NAMALWA (cell line): ENCODE measurements at regions not wholly inside any gene's neighbourhood (a gene's known extent, or its start where the extent isn't known, plus 50 kb on each side); places are given as distances from the start of the nearest gene placed in this dataset.
A peak's percentile ranks its signal among the peaks of the same experiment; 100 is the strongest.

Experiments used
- DNase-seq: peaks from one replicate; pipeline ENCODE4 v3.0.0-alpha.2; 2015; ENCODE audit warnings: low spot score

DNA sequence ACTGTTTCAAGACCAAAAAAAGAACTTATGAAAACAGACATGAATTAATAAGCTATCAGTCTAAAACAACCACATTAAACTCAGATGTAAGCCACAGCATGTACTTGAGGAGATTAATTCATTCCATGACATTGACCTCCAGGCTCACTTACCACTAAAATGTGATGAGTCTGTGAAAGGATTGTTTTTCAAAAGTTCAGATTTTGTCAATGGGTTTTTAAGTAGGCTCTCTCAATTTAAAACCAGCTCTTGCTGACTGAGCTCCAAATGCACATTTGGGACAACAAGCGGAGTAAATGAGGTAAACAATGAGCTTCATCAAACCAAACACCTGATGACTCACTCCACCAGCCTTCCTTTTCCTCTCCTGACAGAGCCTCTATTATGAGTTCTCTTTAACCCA, 197.0 kb downstream of the SIM1 start:
- no peak for DNase-seq

DNA sequence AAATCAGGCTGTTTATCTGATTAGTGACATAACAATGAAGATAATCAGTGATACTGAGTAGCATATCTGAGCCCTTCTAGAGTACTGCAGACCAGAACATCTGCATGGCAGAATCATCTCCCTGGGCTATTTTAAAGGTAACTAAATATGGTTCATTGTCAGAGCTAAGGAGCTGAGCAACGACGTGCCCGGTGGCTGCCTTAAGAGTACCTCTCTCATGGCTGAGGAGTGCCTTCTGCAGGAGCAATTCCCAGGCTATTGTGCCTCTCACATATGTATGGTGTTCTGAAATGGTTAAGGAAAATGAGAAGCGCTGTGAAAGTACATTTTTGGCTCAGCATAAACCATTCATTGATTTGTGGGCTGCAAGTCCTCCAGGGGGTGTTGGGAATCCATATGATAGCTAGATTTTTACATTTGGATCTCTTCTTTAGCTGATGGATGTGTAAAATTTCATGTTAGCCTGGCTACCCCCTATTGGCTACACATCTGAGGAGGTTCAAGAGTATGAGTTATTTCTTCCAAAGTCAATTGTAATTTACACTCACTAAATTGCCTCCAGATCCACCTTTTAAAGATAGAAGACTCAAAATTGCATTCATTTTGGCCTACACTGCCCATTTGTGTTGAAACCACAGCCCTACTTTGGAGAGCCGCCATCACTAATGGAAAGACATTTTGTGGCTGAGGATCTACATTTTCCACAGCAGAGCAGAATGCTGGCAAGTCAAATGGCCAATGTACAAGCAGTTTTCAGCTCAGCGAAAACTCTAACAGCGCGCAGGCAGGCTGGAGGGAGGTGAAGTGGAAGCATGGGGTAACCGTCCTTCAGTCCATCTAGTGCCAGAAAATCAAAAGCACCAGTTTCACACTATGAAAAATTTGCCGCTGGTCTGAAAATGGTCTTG, 198.0 kb downstream of the SIM1 start:
- no peak for DNase-seq

DNA sequence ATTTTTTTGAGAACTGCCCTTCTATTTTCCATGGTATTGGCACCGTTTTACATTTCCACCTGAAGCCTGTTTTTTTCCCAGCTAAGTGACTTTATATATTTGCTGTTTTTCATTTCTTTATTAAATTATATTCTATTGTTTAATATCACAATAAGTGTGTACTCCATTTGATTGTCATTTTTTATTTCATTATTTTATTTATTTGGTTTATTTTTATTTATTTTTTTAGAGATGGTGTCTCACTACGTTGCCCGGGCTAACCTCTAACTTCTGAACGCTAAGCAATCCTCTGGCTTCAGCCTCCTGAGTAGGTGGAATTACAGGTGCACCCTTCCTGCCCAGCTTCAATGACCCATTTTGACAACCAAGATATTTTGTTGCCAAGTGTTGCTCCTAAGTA, 202.6 kb downstream of the SIM1 start:
- no peak for DNase-seq

DNA sequence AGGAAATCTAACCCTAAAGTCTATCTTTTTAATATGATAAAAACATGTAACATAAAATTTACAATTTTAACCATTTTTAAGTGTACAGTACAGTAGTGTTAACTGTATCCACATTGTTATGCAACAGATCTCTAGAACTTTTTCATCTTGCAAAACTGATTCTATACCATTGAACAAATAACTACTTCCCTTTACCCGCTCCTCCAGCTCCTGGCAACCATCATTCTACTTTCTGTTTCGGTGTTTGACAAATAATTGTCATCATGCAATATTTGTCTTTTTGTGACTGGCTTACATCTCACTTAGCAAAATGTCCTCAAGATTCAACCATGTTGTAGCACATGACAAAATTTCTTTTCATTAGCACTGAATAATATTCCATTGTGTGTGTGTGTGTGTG, 203.2 kb downstream of the SIM1 start:
- no peak for DNase-seq

DNA sequence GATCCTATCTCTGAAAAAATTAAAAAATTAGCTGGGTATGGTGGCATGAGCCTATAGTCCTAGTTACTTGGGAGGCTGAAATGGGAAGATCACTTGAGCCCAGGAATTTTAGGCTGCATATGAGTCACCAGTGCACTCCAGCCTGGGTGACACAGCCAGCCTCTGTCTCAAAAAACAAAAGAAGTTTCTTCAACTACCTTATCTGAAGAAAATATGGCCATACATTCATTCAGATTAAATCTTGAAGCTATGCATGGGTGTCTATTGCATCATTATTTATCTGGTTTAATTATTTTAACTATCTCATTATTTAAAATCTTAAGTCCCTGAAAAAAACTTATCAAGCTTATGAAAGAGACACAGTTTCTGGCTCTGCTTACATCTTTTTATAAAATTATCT, 204.1 kb downstream of the SIM1 start:
- no peak for DNase-seq

DNA sequence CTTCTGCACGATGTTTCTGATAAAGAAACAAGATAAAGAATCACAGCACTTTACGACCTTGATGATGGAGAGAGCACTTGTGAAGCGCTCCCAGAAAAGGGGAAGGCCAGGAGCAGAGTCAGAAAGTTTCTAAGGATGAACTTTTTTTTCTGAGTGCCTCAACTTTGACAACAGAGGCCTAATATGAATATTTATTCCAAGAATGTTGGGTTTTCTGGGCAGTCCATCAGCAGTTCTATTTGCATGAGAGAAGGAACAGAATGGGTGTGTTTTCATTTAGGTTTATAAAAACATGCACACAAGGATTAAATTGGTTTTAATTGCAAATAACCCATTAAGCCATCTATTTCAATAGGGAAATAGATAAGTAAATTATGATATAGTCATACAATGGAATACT, 204.9 kb downstream of the SIM1 start:
- DNase-seq = no peak

DNA sequence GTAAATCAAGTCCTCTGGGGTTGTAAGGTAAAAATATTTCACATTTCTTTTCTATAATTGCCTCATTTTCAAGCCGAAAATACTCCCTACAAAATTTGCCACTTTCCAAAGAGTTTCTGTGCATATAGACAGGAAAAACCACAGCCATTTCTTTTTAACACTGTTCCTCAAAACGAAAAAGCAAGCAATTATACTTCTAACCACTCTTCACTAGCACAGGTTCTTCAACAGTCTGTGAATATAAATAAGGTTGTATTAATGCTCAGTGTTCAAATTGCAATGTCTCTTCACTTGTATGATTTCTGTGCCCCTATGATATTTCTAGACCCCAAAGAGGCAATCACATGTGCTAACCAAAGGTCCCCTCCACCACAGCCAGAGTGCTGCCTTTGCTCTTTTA, 206.0 kb downstream of the SIM1 start:
- DNase-seq = no peak

DNA sequence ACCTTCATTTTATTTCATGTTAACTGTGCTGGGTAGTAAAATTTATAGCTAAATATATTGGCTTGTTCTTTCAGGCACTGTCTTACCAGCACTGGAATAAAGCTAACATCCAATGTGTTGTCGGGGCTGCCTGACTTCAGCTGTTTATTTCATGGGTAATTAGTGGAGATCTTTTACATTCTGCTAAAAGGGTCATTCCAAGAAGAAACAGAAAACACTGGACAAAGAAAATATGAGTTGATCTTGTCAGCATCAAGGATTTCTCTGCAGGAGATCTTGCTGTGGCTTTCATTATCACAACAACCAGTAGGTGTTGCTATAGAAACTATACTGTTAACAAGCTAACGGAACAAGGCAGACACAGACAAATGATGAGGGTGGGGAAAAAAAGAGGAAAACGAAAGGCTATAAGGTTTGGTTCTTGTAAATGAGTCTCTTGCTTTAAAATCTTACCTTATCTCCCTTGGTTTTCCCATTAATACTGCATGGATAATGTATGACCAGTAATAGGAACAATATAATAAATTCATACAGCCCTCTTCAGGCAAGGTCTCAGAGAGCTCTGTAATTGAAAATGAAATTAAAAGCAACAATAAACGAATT, 206.8 kb downstream of the SIM1 start:
- DNase-seq = peak; percentile 56

DNA sequence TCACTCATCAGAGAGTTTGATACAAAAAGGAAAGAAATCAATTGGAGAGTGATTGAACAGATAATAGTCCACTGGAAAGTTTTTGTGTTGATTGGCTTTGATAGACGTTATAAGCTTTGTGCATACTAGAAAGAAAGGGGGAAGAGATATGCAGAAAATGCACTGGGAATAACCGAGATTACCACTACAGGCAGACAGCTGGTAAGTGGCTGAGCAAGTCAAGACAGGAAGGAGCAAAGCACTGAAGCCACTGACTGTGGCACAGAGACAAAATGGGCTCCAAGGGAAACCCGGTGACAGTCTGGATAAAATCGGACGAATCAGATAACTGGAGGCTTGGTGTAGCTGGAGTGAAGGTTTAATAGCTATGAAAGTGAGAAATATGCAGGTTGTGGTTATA, 209.0 kb downstream of the SIM1 start:
- no peak for DNase-seq

DNA sequence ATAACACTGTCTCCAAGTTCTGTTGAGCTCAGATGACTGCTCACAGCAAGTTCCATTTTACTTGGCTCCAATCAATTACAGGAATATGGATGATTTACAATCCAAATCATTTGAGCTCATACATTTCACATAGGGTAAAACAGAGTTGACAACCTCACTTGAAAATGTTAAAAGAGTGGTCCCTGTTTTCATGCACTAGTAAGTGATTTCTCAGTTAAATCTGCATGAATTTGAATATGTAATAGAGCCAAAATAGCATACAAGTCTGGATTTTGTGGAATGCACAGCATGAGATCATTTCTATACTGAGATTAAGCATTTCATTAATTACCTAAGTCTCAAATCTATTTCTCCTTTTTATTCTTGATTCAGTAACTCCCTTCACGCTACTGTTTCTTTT, 217.6 kb downstream of the SIM1 start:
- DNase-seq = no peak

DNA sequence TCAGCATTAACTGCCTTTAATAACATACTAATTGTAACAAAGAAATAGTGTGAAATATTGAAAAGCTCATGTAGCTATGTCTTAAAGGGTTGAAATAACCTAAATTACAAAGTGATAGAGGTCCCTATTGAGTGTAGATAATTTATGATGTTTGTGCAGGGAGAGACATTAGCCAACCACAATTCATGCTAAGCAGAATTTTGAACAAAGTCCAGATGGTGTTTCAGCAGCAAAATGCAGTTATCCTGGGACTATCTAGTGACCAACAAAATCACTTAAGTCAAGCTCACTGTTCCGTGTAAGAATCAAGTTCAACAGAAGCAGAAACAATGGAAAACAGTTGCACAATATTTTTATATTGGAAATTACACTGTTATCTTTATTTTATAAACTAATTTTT, 218.5 kb downstream of the SIM1 start:
- DNase-seq = no peak

DNA sequence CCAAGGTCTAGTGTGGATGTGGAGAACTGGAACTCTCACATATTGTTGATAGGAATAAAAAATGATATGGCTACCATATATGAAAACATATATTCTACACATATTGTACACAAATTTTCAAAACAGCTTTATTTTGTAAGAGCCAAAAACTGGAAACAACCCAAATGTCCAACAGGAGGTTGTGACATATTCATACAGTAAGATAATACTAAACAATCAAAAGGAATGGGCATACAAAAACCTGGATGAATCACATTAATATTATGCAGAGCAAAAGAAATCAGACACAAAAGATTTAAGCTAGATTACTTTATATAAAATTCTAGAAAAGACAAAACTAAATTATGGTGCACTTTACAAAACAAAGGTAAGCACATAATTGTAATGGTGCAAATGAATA, 223.9 kb downstream of the SIM1 start:
- no peak for DNase-seq

DNA sequence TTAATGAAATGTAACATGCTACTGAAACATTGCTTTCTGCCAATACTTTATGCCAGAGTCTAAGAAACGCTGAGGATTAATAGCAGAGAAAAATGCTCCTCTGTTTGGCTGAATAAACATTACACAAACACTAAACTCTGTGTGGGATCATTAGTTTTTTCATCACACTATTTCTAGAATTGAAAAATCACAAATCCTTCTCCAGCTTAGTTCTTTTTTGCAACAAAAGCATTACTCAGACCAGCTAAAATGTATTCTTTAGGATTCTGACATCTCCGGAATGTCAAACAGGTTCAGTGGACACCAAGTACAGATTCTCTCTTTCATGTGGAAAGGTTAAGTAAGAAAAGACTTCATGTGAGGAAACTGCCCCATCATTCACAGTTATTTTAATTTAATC, 226.9 kb downstream of the SIM1 start:
- no peak for DNase-seq

DNA sequence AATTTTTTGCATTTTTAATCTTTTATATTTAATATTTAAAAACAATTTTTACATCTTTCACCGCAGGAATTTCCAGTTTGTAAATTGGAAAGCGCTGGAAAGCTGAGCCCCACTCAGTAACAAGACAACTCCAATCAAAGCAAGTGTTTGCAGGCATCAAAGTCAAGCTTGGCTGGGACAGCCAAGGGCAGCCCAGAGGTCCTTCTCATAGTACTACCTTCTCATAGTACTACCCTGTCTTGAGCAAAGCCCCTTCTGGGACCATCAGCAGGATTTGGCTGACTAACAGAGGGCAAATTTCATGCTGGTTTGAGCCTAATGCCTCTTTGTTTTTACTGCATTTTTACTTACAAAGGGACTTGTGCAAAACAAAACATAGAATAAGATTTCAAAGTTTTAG, 228.3 kb downstream of the SIM1 start:
- no peak for DNase-seq

DNA sequence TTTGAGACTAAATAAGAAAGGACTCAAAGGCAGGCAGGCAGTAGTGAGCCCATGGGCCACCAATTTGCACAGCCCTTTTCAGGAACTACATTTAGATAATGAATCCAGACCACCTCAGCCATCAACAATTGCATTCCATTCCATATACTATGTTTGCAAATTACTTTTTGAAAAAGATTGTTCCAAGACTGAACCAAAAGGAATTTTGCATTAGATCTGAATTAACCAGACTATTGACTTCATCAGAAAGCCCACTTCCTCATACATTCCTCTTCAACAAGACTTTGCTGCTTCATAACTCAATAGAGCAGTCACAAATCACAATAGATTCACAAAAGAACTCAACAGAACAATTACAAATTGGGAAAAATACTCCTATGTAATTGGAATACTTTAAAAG, 229.1 kb downstream of the SIM1 start:
- no peak for DNase-seq

DNA sequence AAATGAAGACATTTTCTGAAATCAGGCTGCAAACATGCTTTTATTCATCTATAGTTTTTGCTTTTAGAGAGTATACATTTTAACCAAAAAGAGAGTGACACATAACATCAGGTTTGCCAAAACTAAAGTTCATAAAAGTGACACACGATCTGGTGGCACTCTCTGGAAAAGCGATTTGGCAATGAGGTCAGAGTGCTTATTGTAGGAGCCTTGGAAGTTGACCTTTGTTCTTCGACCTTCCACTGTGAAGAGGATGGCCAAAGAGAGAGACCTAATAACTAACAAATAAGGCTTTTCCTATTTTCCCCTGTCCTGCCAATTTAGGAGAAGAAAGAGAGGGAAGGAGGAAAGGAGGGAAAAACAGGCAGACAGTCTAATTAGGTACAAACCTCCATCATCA, 230.1 kb downstream of the SIM1 start:
- no peak for DNase-seq

DNA sequence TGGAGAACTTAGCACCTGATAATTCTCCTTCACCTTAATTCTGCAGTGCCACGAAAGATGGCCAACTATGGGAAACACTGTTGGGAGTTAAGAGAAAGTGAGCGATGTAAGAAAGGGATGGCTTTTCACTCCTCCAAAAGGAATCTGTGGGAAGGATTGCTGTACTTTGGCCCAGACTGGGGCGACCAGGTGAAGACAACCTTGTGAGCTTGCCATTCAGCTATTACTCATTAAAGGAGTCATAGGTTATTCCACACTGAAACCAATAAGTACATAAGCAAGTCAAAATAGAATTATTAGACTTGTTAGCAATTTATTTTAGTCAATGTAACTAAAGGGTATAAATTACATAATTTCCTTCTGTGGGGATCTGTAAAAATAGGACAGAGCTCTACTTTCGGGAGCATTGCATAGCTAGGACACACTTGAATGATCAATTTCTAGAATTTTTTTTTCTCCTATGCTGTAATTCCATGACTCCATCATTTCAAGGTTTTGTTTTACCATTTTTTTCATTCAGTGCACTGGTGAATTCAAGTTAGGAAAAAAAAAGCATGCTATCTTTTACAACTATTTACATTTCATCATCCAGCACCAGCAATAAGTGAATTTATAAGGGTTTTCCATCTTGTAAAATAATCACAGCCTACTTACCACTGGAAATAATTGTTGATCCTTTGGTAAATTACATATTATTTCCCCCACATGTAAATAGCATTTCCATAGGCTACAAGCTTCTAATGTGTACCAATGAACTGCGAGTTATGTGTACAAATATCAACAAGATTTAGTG, 231.7 kb downstream of the SIM1 start:
- no peak for DNase-seq

DNA sequence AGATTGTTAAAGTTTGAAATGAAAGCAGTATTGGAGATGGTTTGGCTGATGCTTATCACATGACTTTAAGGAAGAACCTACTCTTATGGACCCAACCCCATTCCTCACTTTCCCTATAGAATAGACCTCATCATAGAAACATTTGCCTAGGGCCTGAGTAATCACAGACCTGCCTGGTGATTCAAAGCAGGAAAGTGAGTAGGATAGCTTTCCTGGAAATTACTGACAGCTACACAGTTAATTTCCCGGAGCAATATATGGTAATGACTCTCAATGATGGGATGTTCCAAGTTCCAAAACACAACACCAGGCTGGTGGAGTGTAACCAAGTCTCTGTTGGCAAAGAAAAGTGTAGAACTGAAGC, 233.8 kb downstream of the SIM1 start:
- no peak for DNase-seq

DNA sequence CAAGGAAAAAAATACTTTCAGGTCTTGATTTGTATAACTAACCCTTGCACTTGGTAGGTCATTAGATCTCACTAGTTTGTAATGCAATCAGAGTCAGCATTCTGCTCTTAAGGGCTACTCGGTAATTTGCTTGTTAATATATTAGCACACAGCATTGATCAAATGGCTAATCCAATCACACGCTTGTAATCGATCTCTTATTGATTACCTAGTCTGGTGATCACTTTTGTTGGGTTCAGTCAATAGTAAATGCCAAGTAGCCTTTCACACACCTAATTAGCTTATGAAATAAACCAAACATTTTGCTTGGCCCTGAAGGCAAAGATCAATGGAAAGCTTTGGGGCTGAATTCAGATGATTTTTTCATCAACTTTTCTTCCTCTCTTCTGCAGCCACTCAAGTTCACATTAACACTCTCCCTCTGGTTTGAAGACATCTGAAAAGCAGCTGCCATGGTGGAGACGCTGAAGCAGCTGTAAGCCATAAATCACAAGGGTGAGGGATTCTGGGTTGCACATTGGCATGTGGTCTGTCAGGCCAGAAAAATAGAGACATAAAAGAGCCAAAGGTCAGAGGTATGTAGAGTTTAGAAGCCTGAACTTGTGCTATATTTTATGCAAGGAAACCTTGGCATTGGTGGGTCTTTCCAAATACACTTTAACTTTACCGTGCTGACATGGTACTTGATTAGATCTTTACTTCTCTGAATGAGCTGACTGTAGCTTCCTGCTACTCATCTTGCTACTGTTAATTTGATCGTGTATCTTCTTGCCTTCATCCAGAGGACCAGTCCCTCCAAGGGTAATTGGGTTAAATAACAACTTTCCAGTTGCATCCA, 234.4 kb downstream of the SIM1 start:
- no peak for DNase-seq

DNA sequence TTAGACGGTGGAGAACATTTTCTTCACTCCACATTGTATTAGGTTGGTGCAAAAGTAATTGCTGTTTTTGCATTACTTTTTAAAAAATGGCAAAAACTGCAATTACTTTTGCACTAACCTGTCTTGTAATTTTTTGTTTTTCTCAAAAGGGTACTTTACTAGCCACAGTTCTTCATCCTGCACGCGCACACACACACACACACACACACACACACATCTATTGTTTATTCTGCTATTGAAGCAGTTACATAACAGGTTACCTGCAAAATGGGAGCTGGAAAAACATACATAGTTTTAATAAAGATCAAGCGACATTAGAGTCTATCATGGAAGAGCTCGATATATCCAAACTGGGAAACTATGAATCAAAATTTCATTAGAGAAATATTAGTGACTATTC, 235.2 kb downstream of the SIM1 start:
- DNase-seq = no peak

DNA sequence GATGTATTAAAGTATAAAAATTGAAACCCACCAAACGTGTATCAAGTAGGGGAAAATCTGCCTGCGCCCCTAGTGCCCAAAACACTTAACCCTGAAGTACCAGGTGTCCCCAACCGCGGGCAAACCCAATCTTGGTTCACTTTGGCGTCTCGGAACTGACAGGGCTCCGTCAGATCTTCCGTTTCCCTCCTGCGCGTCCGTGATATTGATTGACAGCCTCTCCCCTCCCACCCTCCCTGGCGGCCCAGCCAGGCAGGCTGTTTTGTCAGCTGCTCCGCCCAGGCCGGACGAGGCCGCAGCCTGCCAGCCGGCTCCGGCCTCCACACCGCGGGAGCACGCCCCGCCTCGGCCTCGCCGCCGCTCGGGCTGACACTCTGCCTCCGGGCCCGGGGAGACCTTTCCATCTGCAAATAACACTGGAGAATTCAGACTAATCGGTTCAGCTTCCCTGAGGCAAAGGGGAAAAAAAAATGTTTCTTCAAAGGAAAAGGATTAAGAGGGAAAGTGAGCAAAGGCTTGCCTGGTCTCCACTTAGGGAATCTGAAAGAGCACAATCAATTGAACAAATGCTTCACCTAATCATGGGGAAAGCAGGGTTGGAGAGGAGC, 234.9 kb upstream of the MCHR2 start:
- DNase-seq = peak; percentile 86

DNA sequence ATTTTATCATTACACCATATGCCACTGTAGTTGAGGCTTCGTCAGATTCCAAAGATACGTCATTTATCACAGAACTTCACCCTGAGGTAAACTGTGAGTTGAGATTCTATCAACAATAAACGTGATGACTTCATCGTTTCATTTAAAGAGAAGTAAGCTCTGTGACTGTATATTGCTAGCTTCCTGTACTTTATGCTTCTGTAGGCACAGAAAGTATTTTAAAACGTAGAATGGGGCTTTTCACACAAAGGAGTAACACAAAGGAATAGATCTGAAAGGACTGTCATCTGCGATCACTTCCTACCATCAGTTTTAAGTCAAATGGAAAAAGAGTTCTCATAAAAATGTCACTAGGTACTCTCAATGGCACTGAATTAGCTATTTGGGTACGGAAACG, 234.4 kb upstream of the MCHR2 start:
- no peak for DNase-seq
